ENCODE measurements at regions not wholly inside any gene's neighbourhood (a gene's known extent, or its start where the extent isn't known, plus 50 kb on each side); places are given as distances from the start of the nearest gene placed in this dataset.

GRCh38 chr3:77887611-77888010 is 847.7 kb downstream of the ROBO2 start:
- 57 to 68% methylated on average over 3 of the region's 3 CpGs for WGBS, 2 donors
- Histone ChIP-seq H3K4me1 (no peaks in the 10 kb centered on the region), H3K9me3 (no peaks in the 10 kb centered on the region), H3K4me3 (no peak overlapping the region), H3K27ac (no peak overlapping the region), H3K27me3 (no peaks in the 10 kb centered on the region), H3K36me3 (ENCODE audit: low read depth, missing control alignments) (no peaks in the 10 kb centered on the region)
- TF ChIP-seq, protein P1, sequence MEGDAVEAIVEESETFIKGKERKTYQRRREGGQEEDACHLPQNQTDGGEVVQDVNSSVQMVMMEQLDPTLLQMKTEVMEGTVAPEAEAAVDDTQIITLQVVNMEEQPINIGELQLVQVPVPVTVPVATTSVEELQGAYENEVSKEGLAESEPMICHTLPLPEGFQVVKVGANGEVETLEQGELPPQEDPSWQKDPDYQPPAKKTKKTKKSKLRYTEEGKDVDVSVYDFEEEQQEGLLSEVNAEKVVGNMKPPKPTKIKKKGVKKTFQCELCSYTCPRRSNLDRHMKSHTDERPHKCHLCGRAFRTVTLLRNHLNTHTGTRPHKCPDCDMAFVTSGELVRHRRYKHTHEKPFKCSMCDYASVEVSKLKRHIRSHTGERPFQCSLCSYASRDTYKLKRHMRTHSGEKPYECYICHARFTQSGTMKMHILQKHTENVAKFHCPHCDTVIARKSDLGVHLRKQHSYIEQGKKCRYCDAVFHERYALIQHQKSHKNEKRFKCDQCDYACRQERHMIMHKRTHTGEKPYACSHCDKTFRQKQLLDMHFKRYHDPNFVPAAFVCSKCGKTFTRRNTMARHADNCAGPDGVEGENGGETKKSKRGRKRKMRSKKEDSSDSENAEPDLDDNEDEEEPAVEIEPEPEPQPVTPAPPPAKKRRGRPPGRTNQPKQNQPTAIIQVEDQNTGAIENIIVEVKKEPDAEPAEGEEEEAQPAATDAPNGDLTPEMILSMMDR (IDR thresholded peaks at IDR 0.05), result no peak
- no peak for TF ChIP-seq POLR2A (IDR thresholded peaks at IDR 0.05)
- intact Hi-C loops (cut with DNase I; ENCODE audit: low total_unique reads), result no loop called here
- no peak for DNase-seq

- TF ChIP-seq POLR2A (IDR thresholded peaks at IDR 0.05), result no peak
- TF ChIP-seq, protein P1 (IDR thresholded peaks at IDR 0.05), result no peak
- no peaks in the 10 kb centered on the region for H3K4me1 ChIP-seq
- intact Hi-C loops (cut with DNase I; ENCODE audit: low total_unique reads), result no loop called here
- H3K27me3 ChIP-seq, result no peaks in the 10 kb centered on the region
- DNase-seq, result no peak
- no peak overlapping the region for H3K4me3 ChIP-seq
- H3K36me3 ChIP-seq (ENCODE audit: low read depth, missing control alignments), result no peaks in the 10 kb centered on the region
- no peak overlapping the region for H3K27ac ChIP-seq
- WGBS, 2 donors, result 94 to 98% methylated on average over 3 of the region's 3 CpGs
- no peaks in the 10 kb centered on the region for H3K9me3 ChIP-seq
Observed at GRCh38 chr3:77889616-77890015, 849.7 kb downstream of the ROBO2 start.

GRCh38 chr3:77898621-77899020 is 858.7 kb downstream of the ROBO2 start:
- no peaks in the 10 kb centered on the region for H3K9me3 ChIP-seq
- 91 to 100% methylated on average over 1 of the region's 1 CpG for WGBS, 2 donors
- H3K36me3 ChIP-seq (ENCODE audit: low read depth, missing control alignments), result no peaks in the 10 kb centered on the region
- intact Hi-C loops (cut with DNase I; ENCODE audit: low total_unique reads), result no loop called here
- no peak for TF ChIP-seq POLR2A (IDR thresholded peaks at IDR 0.05)
- TF ChIP-seq, protein P1 (IDR thresholded peaks at IDR 0.05), result no peak
- no peak overlapping the region for H3K27ac ChIP-seq
- DNase-seq, result no peak
- no peaks in the 10 kb centered on the region for H3K27me3 ChIP-seq
- no peaks in the 10 kb centered on the region for H3K4me1 ChIP-seq
- no peak overlapping the region for H3K4me3 ChIP-seq

GRCh38 chr3:77902675-77903074 is 862.8 kb downstream of the ROBO2 start:
- intact Hi-C loops (cut with DNase I; ENCODE audit: low total_unique reads), result no loop called here
- no peak for DNase-seq
- no peak overlapping the region for H3K27ac ChIP-seq
- no peak overlapping the region for H3K4me3 ChIP-seq
- no peaks in the 10 kb centered on the region for H3K27me3 ChIP-seq
- 64 to 82% methylated on average over 1 of the region's 1 CpG for WGBS, 2 donors
- TF ChIP-seq POLR2A (IDR thresholded peaks at IDR 0.05), result no peak
- no peaks in the 10 kb centered on the region for H3K9me3 ChIP-seq
- no peaks in the 10 kb centered on the region for H3K4me1 ChIP-seq
- no peaks in the 10 kb centered on the region for H3K36me3 ChIP-seq (ENCODE audit: low read depth, missing control alignments)

- Histone ChIP-seq H3K27me3 (no peaks in the 10 kb centered on the region), H3K36me3 (ENCODE audit: low read depth, missing control alignments) (no peaks in the 10 kb centered on the region), H3K27ac (no peak overlapping the region), H3K9me3 (no peaks in the 10 kb centered on the region), H3K4me3 (no peak overlapping the region), H3K4me1 (no peaks in the 10 kb centered on the region)
- no peak for TF ChIP-seq POLR2A (IDR thresholded peaks at IDR 0.05)
- TF ChIP-seq, protein P1 (IDR thresholded peaks at IDR 0.05), result no peak
- intact Hi-C loops (cut with DNase I; ENCODE audit: low total_unique reads), result no loop called here
- 91 to 93% methylated on average over 3 of the region's 3 CpGs for WGBS, 2 donors
- DNase-seq, result no peak
Observed at GRCh38 chr3:77906102-77906709, 866.3 kb downstream of the ROBO2 start.

Measured in testis (tissue), 2 donors.